H9 (cell line): ENCODE measurements at regions not wholly inside any gene's neighbourhood (a gene's known extent, or its start where the extent isn't known, plus 50 kb on each side); places are given as distances from the start of the nearest gene placed in this dataset.

Source experiments
- DNase-seq: peaks from one replicate; pipeline ENCODE4 v3.0.0-alpha.2; 2017
- H2AFZ ChIP-seq: one replicate; pipeline ENCODE4 v1.6.1; 2013; ENCODE audit warnings: mild to moderate bottlenecking, low read length, control low read depth, moderate library complexity
- H2AK5ac ChIP-seq: 2 replicates; pipeline ENCODE4 v1.6.1; 2013; ENCODE audit warnings: low read length, control low read depth, mixed read lengths; ENCODE audit not compliant: insufficient read length
- H2BK120ac ChIP-seq: one replicate; pipeline ENCODE4 v1.6.1; 2013; ENCODE audit warnings: low read depth, mild to moderate bottlenecking, low read length, control low read depth, inconsistent platforms; ENCODE audit not compliant: poor library complexity, severe bottlenecking
- H2BK12ac ChIP-seq: 2 replicates; pipeline ENCODE4 v1.6.1; 2013; ENCODE audit warnings: low read length, control low read depth, mixed read lengths, low read depth; ENCODE audit not compliant: insufficient read length
- H2BK15ac ChIP-seq: 2 replicates; pipeline ENCODE4 v1.6.1; 2013; ENCODE audit warnings: low read depth, low read length, control low read depth
- H2BK20ac ChIP-seq: one replicate; pipeline ENCODE4 v1.6.1; 2013; ENCODE audit warnings: low read depth, mild to moderate bottlenecking, low read length, control low read depth, inconsistent platforms; ENCODE audit not compliant: poor library complexity, severe bottlenecking
- H2BK5ac ChIP-seq: 2 replicates; pipeline ENCODE4 v1.6.1; 2013; ENCODE audit warnings: low read length, control low read depth, mixed read lengths; ENCODE audit not compliant: insufficient read length
- H3K14ac ChIP-seq: 2 replicates; pipeline ENCODE4 v1.6.1; 2013; ENCODE audit warnings: low read length, control low read depth; ENCODE audit not compliant: insufficient read depth
- H3K18ac ChIP-seq: 2 replicates; pipeline ENCODE4 v1.6.1; 2013; ENCODE audit warnings: low read depth, mild to moderate bottlenecking, mixed read lengths, low read length, control low read depth; ENCODE audit not compliant: insufficient read length
- H3K23ac ChIP-seq: 2 replicates; pipeline ENCODE4 v1.6.1; 2013; ENCODE audit warnings: low read length, control low read depth, mixed read lengths, low read depth; ENCODE audit not compliant: insufficient read length
- H3K23me2 ChIP-seq: 2 replicates; pipeline ENCODE4 v1.6.1; 2013; ENCODE audit warnings: low read depth, mild to moderate bottlenecking, mixed read lengths, low read length, control low read depth; ENCODE audit not compliant: insufficient read length, poor library complexity, severe bottlenecking
- H3K27ac ChIP-seq: 2 replicates; pipeline ENCODE4 v1.5.1; 2013; ENCODE audit warnings: low read length, control low read depth, mixed read lengths, low read depth; ENCODE audit not compliant: insufficient read length
- H3K27me3 ChIP-seq: 2 replicates; pipeline ENCODE4 v1.6.1; 2013; ENCODE audit warnings: low read length, control low read depth, inconsistent platforms; ENCODE audit not compliant: insufficient read depth
- H3K4ac ChIP-seq: 2 replicates; pipeline ENCODE4 v1.6.1; 2013; ENCODE audit warnings: low read depth, mild to moderate bottlenecking, control low read depth, inconsistent platforms, low read length, moderate library complexity
- H3K4me1 ChIP-seq: 2 replicates; pipeline ENCODE4 v1.6.1; 2013; ENCODE audit warnings: low read length, control low read depth, inconsistent platforms; ENCODE audit not compliant: insufficient read depth
- H3K4me2 ChIP-seq: 2 replicates; pipeline ENCODE4 v1.6.1; 2013; ENCODE audit warnings: low read length, control low read depth, mixed read lengths; ENCODE audit not compliant: insufficient read length, insufficient read depth
- H3K56ac ChIP-seq: 2 replicates; pipeline ENCODE4 v1.6.1; 2013; ENCODE audit warnings: low read depth, mild to moderate bottlenecking, mixed read lengths, low read length, control low read depth; ENCODE audit not compliant: insufficient read length
- H3K79me1 ChIP-seq: 2 replicates; pipeline ENCODE4 v1.6.1; 2013; ENCODE audit warnings: low read depth, mild to moderate bottlenecking, moderate library complexity, low read length, control low read depth, inconsistent platforms; ENCODE audit not compliant: insufficient read depth, poor library complexity, severe bottlenecking
- H3K79me2 ChIP-seq: 2 replicates; pipeline ENCODE4 v1.6.1; 2013; ENCODE audit warnings: low read length, control low read depth, inconsistent platforms; ENCODE audit not compliant: insufficient read depth
- H3K9ac ChIP-seq: 2 replicates; pipeline ENCODE4 v1.6.1; 2013; ENCODE audit warnings: low read length, control low read depth, mixed read lengths; ENCODE audit not compliant: insufficient read length; ENCODE audit errors: extremely low read depth
- H3K9me3 ChIP-seq: one replicate; pipeline ENCODE4 v1.6.1; 2013; ENCODE audit warnings: low read depth, low read length, inconsistent platforms; ENCODE audit not compliant: control insufficient read depth
- H3T11ph ChIP-seq: one replicate; pipeline ENCODE4 v1.6.1; 2013; ENCODE audit warnings: mild to moderate bottlenecking, low read length, control low read depth, inconsistent platforms
- H4K20me1 ChIP-seq: one replicate; pipeline ENCODE4 v1.6.1; 2013; ENCODE audit not compliant: control insufficient read depth, insufficient read length, insufficient read depth
- H4K5ac ChIP-seq: 2 replicates; pipeline ENCODE4 v1.6.1; 2013; ENCODE audit warnings: low read depth, mild to moderate bottlenecking, mixed read lengths, low read length, control low read depth; ENCODE audit not compliant: insufficient read length
- H4K8ac ChIP-seq: replicated peaks from 2 replicates; pipeline ENCODE4 v1.6.1; 2013; ENCODE audit warnings: low read length, control low read depth, mixed read lengths, low read depth; ENCODE audit not compliant: insufficient read length
- H4K91ac ChIP-seq: 2 replicates; pipeline ENCODE4 v1.6.1; 2013; ENCODE audit warnings: low read depth, mild to moderate bottlenecking, moderate library complexity, mixed read lengths, low read length, control low read depth; ENCODE audit not compliant: insufficient read length
- H3K27ac Mint-ChIP-seq, 3 experiments: 2 replicates in 2 of 3; 3 replicates in 1 of 3; pipeline ENCODE4 v1.8.0; 2020 to 2021; ENCODE audit warnings: mixed read lengths in 3 of 3, mild to moderate bottlenecking in 1 of 3, moderate library complexity in 1 of 3
- H3K27me3 Mint-ChIP-seq: 2 replicates; pipeline ENCODE4 v1.8.0; 2021; ENCODE audit warnings: low read depth, mild to moderate bottlenecking, moderate library complexity, mixed read lengths
- H3K36me3 Mint-ChIP-seq, 3 experiments: 2 replicates in 2 of 3; 3 replicates in 1 of 3; pipeline ENCODE4 v1.8.0; 2020 to 2021; ENCODE audit warnings: low read depth in 3 of 3, mixed read lengths in 3 of 3; ENCODE audit not compliant: insufficient read depth in 1 of 3
- H3K4me1 Mint-ChIP-seq, 2 experiments: 2 replicates each; pipeline ENCODE4 v1.8.0; 2020; ENCODE audit warnings: mixed read lengths in 2 of 2
- H3K4me3 Mint-ChIP-seq, 2 experiments: 2 replicates in 1 of 2; 3 replicates in 1 of 2; pipeline ENCODE4 v1.8.0; 2020 to 2021; ENCODE audit warnings: mild to moderate bottlenecking in 2 of 2, mixed read lengths in 2 of 2, moderate library complexity in 1 of 2
- H3K9me3 Mint-ChIP-seq, 2 experiments: 2 replicates in 1 of 2; 3 replicates in 1 of 2; pipeline ENCODE4 v1.8.0; 2020; ENCODE audit warnings: mild to moderate bottlenecking in 2 of 2, mixed read lengths in 2 of 2, moderate library complexity in 1 of 2
- CTCF ChIP-seq: fragments of 200-600 bp; sonication (generic); conservative IDR thresholded peaks from 3 replicates; pipeline ENCODE4 v1.8.0; 2021; ENCODE audit warnings: antibody characterized with exemption, mild to moderate bottlenecking
- WGBS: extraction: QIAGEN DNeasy Blood & Tissue Kit; methylation state at CpG from one replicate; pipeline ENCODE4 v1.1.7; 2013; ENCODE audit warnings: missing lambda C conversion rate, low lambda C conversion rate, mixed read lengths; ENCODE audit not compliant: insufficient read length; ENCODE audit errors: extremely low coverage; 5-methylcytosine and 5-hydroxymethylcytosine counted together

- H2AK5ac ChIP-seq: no peak overlapping the region
- peaks cover 1% of the 10 kb centered on the region; the same call in 1 of the 2 replicates for H3K27me3 Mint-ChIP-seq
- no peaks in the 10 kb centered on the region for H4K20me1 ChIP-seq
- no peaks in the 10 kb centered on the region; the same call in 1 of the 2 replicates for H3K4me1 ChIP-seq
- H3K18ac ChIP-seq: no peak overlapping the region
- H2BK15ac ChIP-seq: no peak overlapping the region
- H2BK5ac ChIP-seq: no peak overlapping the region
- H3K14ac ChIP-seq: no peak overlapping the region
- no peak overlapping the region for H3K4me2 ChIP-seq
- H3K36me3 Mint-ChIP-seq: no peaks in the 10 kb centered on the region; a peak in 1 of 7 replicates
- no peak overlapping the region for H3K23ac ChIP-seq
- no CpG with 5 or more reads among the region's 2 CpGs for WGBS
- no peak overlapping the region for H2AFZ ChIP-seq
- H4K91ac ChIP-seq: no peak overlapping the region
- TF ChIP-seq CTCF: no peak
- no peak overlapping the region for H3T11ph ChIP-seq
- no peak overlapping the region for H3K27ac Mint-ChIP-seq
- H2BK12ac ChIP-seq: no peak overlapping the region
- H3K79me2 ChIP-seq: no peaks in the 10 kb centered on the region
- no peak overlapping the region for H4K5ac ChIP-seq
- H4K8ac ChIP-seq: no peak overlapping the region
- peaks cover 3% of the 10 kb centered on the region in 2 experiments; a peak in 4 of 5 replicates for H3K9me3 Mint-ChIP-seq
- no peak overlapping the region for H2BK120ac ChIP-seq
- H2BK20ac ChIP-seq: no peak overlapping the region
- H3K27me3 ChIP-seq: no peaks in the 10 kb centered on the region
- H3K4me3 Mint-ChIP-seq: no peak overlapping the region
- no peak overlapping the region for H3K4ac ChIP-seq
- DNase-seq: no peak
- no peak overlapping the region for H3K27ac ChIP-seq
- H3K9ac ChIP-seq: no peak overlapping the region
- H3K56ac ChIP-seq: no peak overlapping the region
- no peaks in the 10 kb centered on the region for H3K23me2 ChIP-seq
- no peaks in the 10 kb centered on the region for H3K79me1 ChIP-seq
- H3K9me3 ChIP-seq: no peaks in the 10 kb centered on the region
- H3K4me1 Mint-ChIP-seq: no peaks in the 10 kb centered on the region
Observed at GRCh38 chr4:159515314-159516025, 412.6 kb downstream of the RAPGEF2 start.
